Dendritic cell treated with granulocyte-macrophage colony-stimulating factor and Interleukin-4, amounts not matched to agents 40 ng/mL and 50 ng/mL, for 4 days (primary cell): ENCODE measurements at regions not wholly inside any gene's neighbourhood (a gene's known extent, or its start where the extent isn't known, plus 50 kb on each side); places are given as distances from the start of the nearest gene placed in this dataset.

Source experiments
- H3K27ac Mint-ChIP-seq: one replicate; pipeline ENCODE4 v1.8.0; 2022; ENCODE audit warnings: mild to moderate bottlenecking, mixed read lengths
- H3K27me3 Mint-ChIP-seq: one replicate; pipeline ENCODE4 v1.8.0; 2022; ENCODE audit warnings: mild to moderate bottlenecking, mixed read lengths
- H3K36me3 Mint-ChIP-seq: one replicate; pipeline ENCODE4 v1.8.0; 2022; ENCODE audit warnings: low read depth, mixed read lengths
- H3K4me1 Mint-ChIP-seq: one replicate; pipeline ENCODE4 v1.8.0; 2022; ENCODE audit warnings: low read depth, mixed read lengths
- H3K4me3 Mint-ChIP-seq: one replicate; pipeline ENCODE4 v1.8.0; 2022; ENCODE audit warnings: mild to moderate bottlenecking, moderate library complexity, mixed read lengths
- H3K9me3 Mint-ChIP-seq: one replicate; pipeline ENCODE4 v1.8.0; 2022; ENCODE audit warnings: mixed read lengths
- intact Hi-C: fragments of 100-400 bp; cut with micrococcal nuclease; formaldehyde crosslinking; loops from one replicate; pipeline ENCODE4 v1.15.0; 2022

- intact Hi-C loops, result loop anchor here (10.0 kb wide), 1 partner anchor 62 kb away; no protein-coding TSS in a partner anchor
- Mint-ChIP-seq H3K27ac (peak overlapping the region; percentile 82), H3K36me3 (no peaks in the 10 kb centered on the region), H3K4me1 (peaks cover 68% of the 10 kb centered on the region), H3K4me3 (no peak overlapping the region), H3K9me3 (no peaks in the 10 kb centered on the region), H3K27me3 (no peaks in the 10 kb centered on the region)
These were observed 179.0 kb downstream of the PTEN start for GRCh38 chr10:88042160-88043100.

GRCh38 chr10:88045096-88045495, 181.7 kb downstream of the PTEN start:
- Mint-ChIP-seq H3K36me3 (no peaks in the 10 kb centered on the region), H3K27ac (peak overlapping the region; percentile 81), H3K9me3 (no peaks in the 10 kb centered on the region), H3K4me3 (no peak overlapping the region), H3K4me1 (peaks cover 65% of the 10 kb centered on the region), H3K27me3 (no peaks in the 10 kb centered on the region)
- intact Hi-C loops, result loop anchor here (10.0 kb wide), 1 partner anchor 60 kb away; no protein-coding TSS in a partner anchor

- Mint-ChIP-seq H3K27me3 (no peaks in the 10 kb centered on the region), H3K27ac (peak overlapping the region; percentile 81), H3K4me3 (no peak overlapping the region), H3K36me3 (no peaks in the 10 kb centered on the region), H3K4me1 (peaks cover 59% of the 10 kb centered on the region), H3K9me3 (no peaks in the 10 kb centered on the region)
- intact Hi-C loops, result loop anchor here (10.0 kb wide), 1 partner anchor 59 kb away; no protein-coding TSS in a partner anchor
These were observed 182.4 kb downstream of the PTEN start for GRCh38 chr10:88045656-88046415.

- Mint-ChIP-seq H3K27ac (no peak overlapping the region), H3K4me3 (no peak overlapping the region), H3K36me3 (no peaks in the 10 kb centered on the region), H3K27me3 (no peaks in the 10 kb centered on the region), H3K9me3 (no peaks in the 10 kb centered on the region), H3K4me1 (peaks cover 48% of the 10 kb centered on the region)
- intact Hi-C loops, result loop anchor here (10.0 kb wide), 1 partner anchor 57 kb away; no protein-coding TSS in a partner anchor
These were observed 184.2 kb downstream of the PTEN start for GRCh38 chr10:88047579-88047978.

DNA sequence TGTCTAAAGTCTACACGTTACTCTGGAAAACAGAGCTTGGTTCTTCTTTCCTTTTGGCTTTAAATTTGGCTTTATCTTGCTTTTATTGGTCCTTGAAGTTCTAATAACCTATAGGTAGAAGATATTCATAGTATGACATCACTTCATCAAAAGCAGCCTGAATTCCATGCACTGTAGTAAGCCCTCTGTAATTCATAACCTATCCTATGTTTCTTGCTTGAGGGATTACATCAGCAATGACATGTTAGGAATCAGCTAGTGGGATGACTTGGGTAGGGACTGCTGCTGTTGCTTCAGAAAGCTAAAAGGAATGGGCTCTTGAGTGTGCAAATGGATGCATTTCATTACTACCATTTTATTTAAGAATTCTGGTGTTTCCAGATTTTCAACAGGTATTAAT, 184.9 kb downstream of the PTEN start:
- H3K9me3 Mint-ChIP-seq, result no peaks in the 10 kb centered on the region
- H3K4me3 Mint-ChIP-seq, result no peak overlapping the region
- H3K27ac Mint-ChIP-seq, result no peak overlapping the region
- H3K36me3 Mint-ChIP-seq, result no peaks in the 10 kb centered on the region
- peaks cover 41% of the 10 kb centered on the region for H3K4me1 Mint-ChIP-seq
- intact Hi-C loops, result loop anchor here (10.0 kb wide), 1 partner anchor 56 kb away; no protein-coding TSS in a partner anchor
- H3K27me3 Mint-ChIP-seq, result no peaks in the 10 kb centered on the region

DNA sequence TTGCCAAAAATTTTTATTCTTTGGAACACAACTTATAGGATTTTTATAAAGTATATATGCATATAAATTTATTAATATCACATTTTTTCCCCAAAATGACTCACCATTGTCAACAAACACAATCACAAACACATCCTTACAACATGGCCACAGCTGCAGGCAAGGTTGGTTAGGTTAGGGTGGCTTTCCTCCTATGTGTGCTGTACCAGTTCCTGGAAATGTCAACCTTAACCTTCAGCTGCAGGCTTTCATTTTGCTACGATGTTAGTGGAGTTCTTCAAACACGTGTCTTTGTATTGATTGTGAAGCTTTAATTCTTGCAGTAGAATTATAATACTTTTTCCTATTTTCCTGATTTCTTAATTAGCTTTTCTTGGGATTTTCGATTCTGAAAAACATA, 185.8 kb downstream of the PTEN start:
- H3K36me3 Mint-ChIP-seq, result no peaks in the 10 kb centered on the region
- intact Hi-C loops, result loop anchor here (10.0 kb wide), 1 partner anchor 56 kb away; no protein-coding TSS in a partner anchor
- H3K27me3 Mint-ChIP-seq, result no peaks in the 10 kb centered on the region
- no peak overlapping the region for H3K27ac Mint-ChIP-seq
- H3K4me1 Mint-ChIP-seq, result peaks cover 37% of the 10 kb centered on the region
- no peak overlapping the region for H3K4me3 Mint-ChIP-seq
- no peaks in the 10 kb centered on the region for H3K9me3 Mint-ChIP-seq

- peaks cover 25% of the 10 kb centered on the region for H3K4me1 Mint-ChIP-seq
- H3K36me3 Mint-ChIP-seq, result no peaks in the 10 kb centered on the region
- no peaks in the 10 kb centered on the region for H3K9me3 Mint-ChIP-seq
- no peak overlapping the region for H3K27ac Mint-ChIP-seq
- intact Hi-C loops, result no loop called here
- H3K4me3 Mint-ChIP-seq, result no peak overlapping the region
- no peaks in the 10 kb centered on the region for H3K27me3 Mint-ChIP-seq
These were observed 194.3 kb downstream of the PTEN start for GRCh38 chr10:88057720-88058119.

DNA sequence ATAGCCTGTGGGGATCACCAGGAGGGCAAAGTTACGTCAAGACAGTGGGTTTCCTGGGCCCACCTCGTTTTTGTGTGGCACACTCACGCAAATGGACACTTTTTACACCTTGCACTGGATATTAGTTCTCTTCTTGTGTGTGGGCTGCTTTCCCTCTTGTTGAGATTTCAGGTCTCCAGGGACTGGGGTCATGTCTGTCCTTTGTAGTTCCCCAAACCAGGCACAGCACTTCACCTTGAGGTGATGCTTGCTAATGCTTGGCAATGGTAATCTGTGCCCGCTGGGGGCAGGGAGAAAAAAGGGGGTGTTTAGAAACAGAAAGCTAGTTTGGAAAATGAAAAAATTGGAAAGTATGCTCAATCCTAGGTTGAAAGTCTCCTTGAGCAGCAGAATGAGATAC, 195.3 kb downstream of the PTEN start:
- H3K4me3 Mint-ChIP-seq, result no peak overlapping the region
- intact Hi-C loops, result no loop called here
- H3K36me3 Mint-ChIP-seq, result no peaks in the 10 kb centered on the region
- no peak overlapping the region for H3K27ac Mint-ChIP-seq
- no peaks in the 10 kb centered on the region for H3K27me3 Mint-ChIP-seq
- no peaks in the 10 kb centered on the region for H3K9me3 Mint-ChIP-seq
- peaks cover 35% of the 10 kb centered on the region for H3K4me1 Mint-ChIP-seq

DNA sequence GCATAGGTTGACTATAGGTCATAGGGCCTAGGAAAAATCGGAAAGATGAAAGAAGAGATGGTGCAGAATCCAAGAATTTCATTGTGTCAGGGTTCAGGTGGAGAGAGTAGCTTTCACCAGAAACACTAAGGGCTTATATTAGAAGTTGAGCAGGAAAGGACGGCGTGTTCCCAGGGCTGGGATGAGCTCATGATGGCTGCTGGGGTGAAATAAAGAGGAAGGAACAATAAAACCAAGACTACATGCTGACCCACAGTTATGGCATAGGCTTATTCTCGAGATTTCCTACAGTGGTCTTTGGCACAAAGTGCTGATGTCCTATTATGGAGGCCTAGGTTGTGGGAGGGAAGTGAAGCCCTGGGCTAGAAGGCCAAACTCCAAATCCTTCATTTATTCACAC, 195.8 kb downstream of the PTEN start:
- H3K27ac Mint-ChIP-seq, result no peak overlapping the region

GRCh38 chr10:88060762-88061161, 197.3 kb downstream of the PTEN start:
- intact Hi-C loops, result no loop called here

More for the DNA sequence above, 195.8 kb downstream of the PTEN start:
- H3K4me3 Mint-ChIP-seq, result no peak overlapping the region
- no peaks in the 10 kb centered on the region for H3K36me3 Mint-ChIP-seq
- H3K9me3 Mint-ChIP-seq, result no peaks in the 10 kb centered on the region
- intact Hi-C loops, result no loop called here
- no peaks in the 10 kb centered on the region for H3K27me3 Mint-ChIP-seq
- peaks cover 38% of the 10 kb centered on the region for H3K4me1 Mint-ChIP-seq

DNA sequence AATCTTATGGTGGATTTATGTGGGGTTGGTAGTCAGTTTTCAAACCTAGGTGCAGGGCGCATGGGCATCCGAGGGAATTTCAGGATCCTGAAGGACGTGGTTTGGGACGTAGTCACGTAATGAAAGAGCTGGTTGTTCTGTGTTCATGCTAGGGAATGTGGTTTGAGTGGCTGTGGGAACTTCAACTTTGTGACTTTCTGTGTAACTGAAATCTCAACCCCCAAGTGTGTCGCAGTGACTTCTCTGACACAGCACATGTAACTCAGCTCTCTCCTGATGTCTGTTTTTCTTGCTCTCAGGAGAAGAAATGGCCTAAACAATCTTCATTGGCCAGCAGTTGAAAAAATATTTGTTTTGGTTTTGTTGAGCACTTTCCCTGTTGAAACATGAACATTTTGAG, 199.0 kb downstream of the PTEN start:
- H3K27me3 Mint-ChIP-seq, result no peaks in the 10 kb centered on the region
- no peak overlapping the region for H3K4me3 Mint-ChIP-seq
- H3K27ac Mint-ChIP-seq, result peak overlapping the region; percentile 74
- intact Hi-C loops, result no loop called here
- H3K9me3 Mint-ChIP-seq, result no peaks in the 10 kb centered on the region
- peaks cover 69% of the 10 kb centered on the region for H3K4me1 Mint-ChIP-seq
- H3K36me3 Mint-ChIP-seq, result no peaks in the 10 kb centered on the region

More at GRCh38 chr10:88060762-88061161, 197.3 kb downstream of the PTEN start:
- Mint-ChIP-seq H3K4me1 (peaks cover 54% of the 10 kb centered on the region), H3K4me3 (no peak overlapping the region), H3K27me3 (no peaks in the 10 kb centered on the region), H3K36me3 (no peaks in the 10 kb centered on the region), H3K9me3 (no peaks in the 10 kb centered on the region), H3K27ac (peak overlapping the region; percentile 48)

DNA sequence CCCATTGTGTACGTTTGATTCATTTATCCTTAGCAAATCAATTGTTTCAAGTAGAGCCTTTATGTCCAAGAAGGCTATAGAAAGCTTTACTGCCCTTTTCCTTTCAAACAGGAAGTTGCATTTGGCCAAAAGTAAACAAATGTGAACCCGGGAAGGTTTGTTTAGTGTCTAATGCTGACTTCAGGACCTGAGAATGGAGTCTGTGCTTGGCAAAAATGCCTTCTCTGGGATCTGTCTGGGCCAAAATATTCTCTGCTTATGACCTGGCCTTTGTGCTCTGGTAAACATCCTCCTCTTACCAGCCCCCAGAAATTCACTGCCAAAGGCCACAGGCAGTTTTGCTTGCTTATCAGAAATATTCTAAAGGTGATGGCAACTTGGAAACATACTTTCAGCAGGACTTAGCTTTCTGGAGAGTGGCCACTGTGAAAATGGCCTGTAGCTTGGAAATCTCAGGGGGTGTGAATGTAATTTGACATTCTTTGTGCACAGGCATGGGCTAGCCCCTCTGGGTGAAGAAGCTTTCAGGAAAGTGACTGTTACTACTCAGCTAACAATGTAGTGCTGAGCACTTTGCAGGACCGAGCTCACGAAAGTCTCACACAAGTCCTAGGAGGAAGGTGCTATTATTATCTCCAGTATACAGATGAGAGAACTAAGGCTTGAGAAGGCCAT, 199.5 kb downstream of the PTEN start:
- Mint-ChIP-seq H3K4me3 (no peak overlapping the region), H3K4me1 (peaks cover 75% of the 10 kb centered on the region), H3K27me3 (no peaks in the 10 kb centered on the region), H3K27ac (peak overlapping the region; percentile 74), H3K36me3 (no peaks in the 10 kb centered on the region), H3K9me3 (no peaks in the 10 kb centered on the region)
- intact Hi-C loops, result no loop called here

DNA sequence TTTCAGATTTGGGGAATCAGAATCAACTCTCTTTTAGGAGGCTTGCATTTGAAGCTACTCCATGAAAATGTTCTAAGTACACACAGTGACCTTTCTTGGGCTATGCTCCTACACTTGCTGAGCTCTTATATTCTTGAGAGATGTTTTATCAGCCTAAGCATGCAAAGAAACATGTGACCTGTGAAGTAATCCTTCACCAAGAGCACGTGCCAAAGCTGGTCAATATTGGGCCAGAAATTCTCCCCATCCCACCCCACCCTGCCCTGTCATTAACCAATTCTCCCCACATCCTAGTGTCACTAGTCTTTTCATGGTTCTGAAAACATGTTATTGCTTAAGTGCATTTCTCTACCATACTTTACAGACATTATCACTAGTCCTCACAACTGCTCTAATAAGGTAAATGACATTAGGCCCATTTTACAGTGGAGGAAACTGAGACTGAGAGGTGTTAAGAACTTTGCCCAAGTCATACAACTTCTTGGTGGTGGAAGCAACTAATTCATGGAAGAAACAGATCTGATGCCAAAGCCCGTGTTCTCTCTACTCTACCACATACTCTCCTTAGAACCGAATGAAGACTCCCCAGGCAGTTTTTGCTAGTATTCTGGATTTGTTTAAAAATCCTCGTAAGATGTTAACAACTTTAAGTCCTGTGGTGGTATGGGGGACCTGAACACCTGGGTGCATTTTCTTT, 200.6 kb downstream of the PTEN start:
- Mint-ChIP-seq H3K9me3 (no peaks in the 10 kb centered on the region), H3K27ac (peak overlapping the region; percentile 74), H3K36me3 (no peaks in the 10 kb centered on the region), H3K4me1 (peaks cover 85% of the 10 kb centered on the region), H3K4me3 (no peak overlapping the region), H3K27me3 (no peaks in the 10 kb centered on the region)
- intact Hi-C loops, result no loop called here
